HG03457 (cell line): ENCODE measurements at regions not wholly inside any gene's neighbourhood (a gene's known extent, or its start where the extent isn't known, plus 50 kb on each side); places are given as distances from the start of the nearest gene placed in this dataset.

Source experiments
- ATAC-seq: cut with Tn5 transposase; IDR thresholded peaks from one replicate; pipeline ENCODE4 v1.9.1; 2021; ENCODE audit warnings: moderate number of reproducible peaks; ENCODE audit not compliant: unreplicated experiment

- no peak for ATAC-seq
Measured at GRCh38 chr6:121499666-121500065, 64.2 kb downstream of the GJA1 start.

- no peak for ATAC-seq
Measured at GRCh38 chr6:121503589-121503991, 68.1 kb downstream of the GJA1 start.

- no peak for ATAC-seq
Measured at GRCh38 chr6:121504227-121504626, 68.8 kb downstream of the GJA1 start.

- no peak for ATAC-seq
Measured at GRCh38 chr6:121505284-121505683, 69.8 kb downstream of the GJA1 start.

GRCh38 chr6:121506761-121507754 lies 71.6 kb downstream of the GJA1 start:
- ATAC-seq: no peak

- ATAC-seq: no peak
Measured at GRCh38 chr6:121510568-121511177, 75.2 kb downstream of the GJA1 start.

DNA sequence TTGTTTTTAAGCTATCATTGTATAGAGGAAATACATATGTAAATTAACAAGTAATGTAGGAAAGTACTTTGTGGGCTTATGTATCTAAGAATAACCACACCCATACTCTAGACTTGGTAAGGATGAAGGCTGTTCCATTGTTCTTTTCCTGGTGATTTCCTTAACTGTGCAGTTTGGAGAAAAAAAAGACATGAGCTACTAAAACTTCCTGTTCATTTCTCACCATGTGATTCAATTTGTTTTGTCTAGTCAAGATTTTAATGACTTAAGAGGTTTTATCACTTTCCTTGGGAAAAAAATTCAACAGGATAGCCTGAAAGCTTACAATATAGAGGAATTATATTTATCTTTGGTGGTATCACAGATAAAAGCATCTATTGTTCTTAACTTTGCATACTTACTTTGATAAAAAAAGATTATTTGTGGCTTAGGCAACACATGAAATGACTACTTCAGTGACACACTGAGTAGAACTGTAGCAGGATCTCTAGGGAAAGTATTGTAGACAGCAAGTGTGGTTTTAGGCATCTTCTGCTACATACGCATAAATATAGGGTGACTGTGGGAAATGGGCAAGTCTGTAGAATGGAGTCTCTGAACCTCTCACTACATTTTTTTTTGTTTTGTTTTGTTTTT lies 80.3 kb downstream of the GJA1 start:
- no peak for ATAC-seq

- ATAC-seq: no peak
Measured at GRCh38 chr6:121516331-121516730, 80.9 kb downstream of the GJA1 start.

- ATAC-seq: no peak
Measured at GRCh38 chr6:121520337-121521163, 85.1 kb downstream of the GJA1 start.

DNA sequence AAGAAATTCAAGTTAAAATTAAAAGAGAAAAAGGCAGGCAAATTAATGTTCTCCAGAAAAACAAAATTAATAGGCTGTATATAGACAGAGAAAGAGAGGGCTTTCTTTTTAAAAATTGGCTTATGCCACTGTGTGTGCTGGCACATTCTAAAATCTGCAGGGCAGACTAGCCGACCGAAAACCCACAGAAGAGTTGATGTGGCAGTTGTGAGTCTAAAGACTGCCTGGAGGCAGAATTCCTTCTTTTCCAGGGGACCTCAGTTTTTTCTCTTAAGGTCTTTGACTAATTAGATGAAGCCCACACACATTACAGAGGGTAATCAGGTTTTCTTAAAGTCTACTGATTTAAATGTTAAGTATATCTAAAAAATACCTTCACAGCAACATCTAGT lies 85.7 kb downstream of the GJA1 start:
- no peak for ATAC-seq

DNA sequence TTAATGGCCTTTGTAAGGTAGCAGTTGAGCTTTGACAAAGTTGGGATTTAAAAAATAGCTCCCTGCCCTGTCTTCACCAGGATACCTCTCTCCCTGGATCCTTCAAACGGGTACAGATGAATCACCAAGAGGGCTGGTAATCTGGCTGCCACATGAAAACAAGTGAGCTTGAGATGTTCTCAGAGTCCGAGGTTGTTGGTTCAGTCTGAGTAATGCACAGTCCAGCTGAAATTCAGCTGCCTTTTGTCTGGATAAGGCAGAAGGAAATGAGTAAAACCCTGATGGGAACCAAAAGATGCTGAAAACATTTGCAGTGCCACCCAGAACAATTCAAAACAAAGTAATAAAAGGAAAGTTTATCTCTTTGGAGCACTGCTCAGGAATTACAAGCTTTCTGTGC lies 86.8 kb downstream of the GJA1 start:
- ATAC-seq: no peak

GRCh38 chr6:121522771-121523386 lies 87.4 kb downstream of the GJA1 start:
- no peak for ATAC-seq

DNA sequence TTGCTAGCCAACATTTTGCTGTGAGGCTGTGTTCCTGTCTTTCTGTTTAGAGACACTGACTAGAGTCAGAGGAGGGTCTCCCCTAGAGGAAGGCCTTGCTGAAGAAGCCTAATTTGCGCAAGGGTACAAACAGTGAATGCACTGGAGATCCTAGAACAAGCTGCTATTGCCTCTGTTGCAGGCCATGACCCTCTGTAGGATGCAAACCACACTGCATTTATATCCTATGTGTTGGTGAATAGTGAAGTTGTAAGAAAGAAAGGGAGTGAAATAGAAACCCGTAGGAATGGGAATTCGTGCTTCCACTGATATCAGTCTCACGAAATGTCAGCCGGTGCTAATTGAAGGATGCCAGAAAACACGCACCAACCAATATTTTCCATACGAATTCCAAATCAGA lies 88.2 kb downstream of the GJA1 start:
- ATAC-seq: no peak

- no peak for ATAC-seq
Measured at GRCh38 chr6:121526282-121526681, 90.8 kb downstream of the GJA1 start.

DNA sequence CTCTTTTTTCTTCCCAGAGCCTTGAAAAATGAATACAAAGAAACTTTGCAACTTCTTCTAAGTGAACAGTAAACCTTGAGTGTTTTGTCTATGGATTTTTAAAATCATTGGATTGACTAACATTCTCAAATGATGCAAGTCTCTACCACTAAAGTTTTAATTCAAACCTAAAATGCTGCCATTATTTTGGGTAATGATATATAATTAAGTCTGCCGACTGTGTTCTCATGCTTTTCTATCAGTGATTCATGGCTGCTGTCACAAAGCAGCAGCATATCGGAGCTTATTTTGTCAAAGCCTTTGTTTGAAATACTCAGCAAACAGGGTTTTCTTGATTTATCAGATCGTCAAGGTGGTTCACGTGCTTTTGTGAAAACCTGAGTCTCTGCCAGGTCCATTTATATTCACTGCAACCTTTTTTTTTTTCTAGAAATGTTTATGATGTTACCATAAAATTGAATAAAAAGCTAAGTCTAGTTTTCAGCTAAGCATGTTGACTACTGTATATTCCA lies 96.3 kb downstream of the GJA1 start:
- no peak for ATAC-seq

- no peak for ATAC-seq
Measured at GRCh38 chr6:121533321-121533841, 97.9 kb downstream of the GJA1 start.

- ATAC-seq: no peak
Measured at GRCh38 chr6:121535777-121536176, 100.3 kb downstream of the GJA1 start.

DNA sequence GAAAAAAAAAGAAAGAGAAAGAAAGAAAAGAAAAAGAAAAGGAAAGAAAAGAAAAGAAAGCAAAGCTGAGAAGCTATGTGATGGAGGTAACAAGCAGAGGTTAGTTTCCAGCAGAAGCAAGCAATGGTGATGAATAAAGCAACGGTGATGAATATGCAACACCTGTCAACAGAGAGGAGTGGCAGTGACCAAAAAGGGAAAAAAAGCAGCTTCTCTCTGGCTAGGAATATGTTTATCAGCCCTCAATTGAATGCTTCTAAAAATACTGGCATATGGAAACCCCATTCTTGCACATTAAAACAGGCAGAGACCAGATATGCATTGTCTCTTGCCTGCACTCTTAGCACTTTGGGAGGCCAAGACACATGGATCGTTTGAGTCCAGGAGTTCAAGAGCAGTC lies 100.9 kb downstream of the GJA1 start:
- ATAC-seq: no peak

GRCh38 chr6:121539439-121539838 lies 104.0 kb downstream of the GJA1 start:
- ATAC-seq: no peak

DNA sequence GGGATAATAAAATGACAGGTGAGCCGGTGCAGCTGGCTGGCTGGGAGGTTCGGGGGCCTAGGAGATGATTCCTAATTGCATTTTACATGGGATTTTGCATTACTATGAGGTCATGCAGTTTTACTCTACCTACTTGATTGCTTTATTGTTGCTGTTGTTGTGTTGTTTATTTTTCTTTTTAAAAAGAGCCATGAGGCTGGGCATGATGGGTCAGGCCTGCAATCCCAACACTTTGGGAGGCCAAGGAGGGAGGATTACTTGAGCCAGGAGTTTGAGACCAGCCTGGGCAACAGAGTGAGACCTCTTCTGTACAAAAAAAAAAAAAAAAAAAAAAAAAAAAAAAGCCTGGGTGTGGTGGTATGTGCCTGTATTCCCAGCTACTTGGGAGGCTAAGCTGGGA lies 104.8 kb downstream of the GJA1 start:
- no peak for ATAC-seq
